ENCODE measurements at regions not wholly inside any gene's neighbourhood (a gene's known extent, or its start where the extent isn't known, plus 50 kb on each side); places are given as distances from the start of the nearest gene placed in this dataset.

- intact Hi-C loops (cut with DNase I): no loop called here
- DNase-seq (no peak), ATAC-seq (no peak)
- peaks cover 0 to 27% (median 0%) of the 10 kb centered on the region in 11 donors for H3K9me3 ChIP-seq
- H3K4me3 ChIP-seq: no peak overlapping the region
- no peaks in the 10 kb centered on the region for H3K4me1 ChIP-seq
- 72 to 74% methylated on average over 11 of the region's 11 CpGs for WGBS, 2 donors
- TF ChIP-seq, protein P1, sequence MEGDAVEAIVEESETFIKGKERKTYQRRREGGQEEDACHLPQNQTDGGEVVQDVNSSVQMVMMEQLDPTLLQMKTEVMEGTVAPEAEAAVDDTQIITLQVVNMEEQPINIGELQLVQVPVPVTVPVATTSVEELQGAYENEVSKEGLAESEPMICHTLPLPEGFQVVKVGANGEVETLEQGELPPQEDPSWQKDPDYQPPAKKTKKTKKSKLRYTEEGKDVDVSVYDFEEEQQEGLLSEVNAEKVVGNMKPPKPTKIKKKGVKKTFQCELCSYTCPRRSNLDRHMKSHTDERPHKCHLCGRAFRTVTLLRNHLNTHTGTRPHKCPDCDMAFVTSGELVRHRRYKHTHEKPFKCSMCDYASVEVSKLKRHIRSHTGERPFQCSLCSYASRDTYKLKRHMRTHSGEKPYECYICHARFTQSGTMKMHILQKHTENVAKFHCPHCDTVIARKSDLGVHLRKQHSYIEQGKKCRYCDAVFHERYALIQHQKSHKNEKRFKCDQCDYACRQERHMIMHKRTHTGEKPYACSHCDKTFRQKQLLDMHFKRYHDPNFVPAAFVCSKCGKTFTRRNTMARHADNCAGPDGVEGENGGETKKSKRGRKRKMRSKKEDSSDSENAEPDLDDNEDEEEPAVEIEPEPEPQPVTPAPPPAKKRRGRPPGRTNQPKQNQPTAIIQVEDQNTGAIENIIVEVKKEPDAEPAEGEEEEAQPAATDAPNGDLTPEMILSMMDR (IDR thresholded peaks at IDR 0.05): no peak
- no peaks in the 10 kb centered on the region for H3K36me3 ChIP-seq
- no peaks in the 10 kb centered on the region for H3K27me3 ChIP-seq
- no peak overlapping the region for H3K27ac ChIP-seq
Observed at GRCh38 chr12:17097674-17098073, 491.7 kb upstream of the LMO3 start.

GRCh38 chr12:17084831-17085230, 478.9 kb upstream of the LMO3 start:
- H3K27me3 ChIP-seq: no peaks in the 10 kb centered on the region
- TF ChIP-seq, protein P1 (IDR thresholded peaks at IDR 0.05): no peak
- no peaks in the 10 kb centered on the region for H3K36me3 ChIP-seq
- H3K27ac ChIP-seq: no peak overlapping the region
- intact Hi-C loops (cut with DNase I): no loop called here
- H3K4me3 ChIP-seq: no peak overlapping the region
- H3K9me3 ChIP-seq: peaks cover 0 to 37% (median 10%) of the 10 kb centered on the region in 11 donors
- no peaks in the 10 kb centered on the region for H3K4me1 ChIP-seq
- no peak for ATAC-seq
- DNase-seq: no peak

GRCh38 chr12:17079251-17079909, 473.4 kb upstream of the LMO3 start:
- WGBS, 2 donors: 86 to 90% methylated on average over 4 of the region's 4 CpGs
- DNase-seq (no peak), ATAC-seq (no peak)
- intact Hi-C loops (cut with DNase I): no loop called here
- Histone ChIP-seq H3K27me3 (no peaks in the 10 kb centered on the region), H3K27ac (no peak overlapping the region), H3K9me3 (peaks cover 0 to 16% (median 0%) of the 10 kb centered on the region in 11 donors), H3K4me3 (no peak overlapping the region), H3K36me3 (no peaks in the 10 kb centered on the region), H3K4me1 (no peaks in the 10 kb centered on the region)
- TF ChIP-seq, protein P1 (IDR thresholded peaks at IDR 0.05): no peak

GRCh38 chr12:17077594-17077993, 471.6 kb upstream of the LMO3 start:
- intact Hi-C loops (cut with DNase I): no loop called here
- DNase-seq (no peak), ATAC-seq (no peak)
- H3K36me3 ChIP-seq: no peaks in the 10 kb centered on the region
- TF ChIP-seq, protein P1 (IDR thresholded peaks at IDR 0.05): no peak
- H3K4me1 ChIP-seq: no peaks in the 10 kb centered on the region
- no peak overlapping the region for H3K4me3 ChIP-seq
- no peaks in the 10 kb centered on the region for H3K27me3 ChIP-seq
- 70 to 90% methylated on average over 3 of the region's 3 CpGs for WGBS, 2 donors
- H3K9me3 ChIP-seq: peaks cover 0 to 16% (median 0%) of the 10 kb centered on the region in 11 donors
- H3K27ac ChIP-seq: no peak overlapping the region

Measured in heart right ventricle (tissue), 16 donors.